ENCODE measurements at regions not wholly inside any gene's neighbourhood (a gene's known extent, or its start where the extent isn't known, plus 50 kb on each side); places are given as distances from the start of the nearest gene placed in this dataset.

DNA sequence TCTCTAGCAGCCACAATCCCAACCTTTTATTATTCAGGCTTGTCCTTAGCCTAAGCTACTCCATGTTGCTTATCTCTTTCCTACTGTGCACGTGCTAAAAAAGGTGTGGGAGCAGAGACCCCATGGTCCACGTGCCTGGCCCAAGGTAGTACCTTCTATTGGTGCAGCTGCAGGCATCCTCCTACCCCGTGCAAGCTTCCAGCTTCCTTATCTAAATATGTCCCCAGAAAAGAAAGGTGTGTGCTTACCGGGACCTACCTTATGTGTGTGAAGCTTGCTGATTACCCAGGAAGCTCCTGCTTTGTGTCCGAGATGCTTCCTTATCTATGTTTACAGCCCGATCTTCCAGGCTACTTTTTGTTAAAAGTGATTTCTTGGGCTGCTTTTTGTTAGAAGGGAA, 2382.4 kb downstream of the PCDH9 start:
- no peak for DNase-seq

GRCh38 chr13:64845110-64845509, 2385.0 kb downstream of the PCDH9 start:
- no peak for DNase-seq

GRCh38 chr13:64819081-64819480, 2411.1 kb downstream of the PCDH9 start:
- DNase-seq, result no peak

GRCh38 chr13:64817691-64818090, 2412.4 kb downstream of the PCDH9 start:
- no peak for DNase-seq

DNA sequence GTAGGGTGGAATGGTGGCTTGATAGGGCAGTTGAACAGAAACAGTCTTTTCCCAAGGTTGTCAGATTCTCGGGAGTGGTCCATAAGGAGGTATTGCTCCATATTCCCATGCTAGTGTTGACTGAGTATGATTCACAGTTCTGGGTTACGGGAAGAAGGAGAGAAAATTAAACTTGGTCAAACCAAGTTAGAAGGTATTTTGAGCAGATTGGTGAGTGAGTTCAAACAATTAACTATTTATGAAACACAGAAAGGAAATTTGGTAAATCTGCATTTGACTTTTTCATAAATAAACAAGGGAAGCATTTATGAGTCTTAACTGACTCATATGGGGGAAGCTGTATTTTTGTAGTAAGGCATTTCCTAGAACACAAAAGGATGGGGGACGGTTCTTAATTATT, 2419.4 kb downstream of the PCDH9 start:
- DNase-seq, result no peak

GRCh38 chr13:64808704-64809103, 2421.4 kb downstream of the PCDH9 start:
- DNase-seq, result no peak

- DNase-seq, result no peak
These were observed 2428.4 kb downstream of the PCDH9 start for GRCh38 chr13:64801768-64802167.

DNA sequence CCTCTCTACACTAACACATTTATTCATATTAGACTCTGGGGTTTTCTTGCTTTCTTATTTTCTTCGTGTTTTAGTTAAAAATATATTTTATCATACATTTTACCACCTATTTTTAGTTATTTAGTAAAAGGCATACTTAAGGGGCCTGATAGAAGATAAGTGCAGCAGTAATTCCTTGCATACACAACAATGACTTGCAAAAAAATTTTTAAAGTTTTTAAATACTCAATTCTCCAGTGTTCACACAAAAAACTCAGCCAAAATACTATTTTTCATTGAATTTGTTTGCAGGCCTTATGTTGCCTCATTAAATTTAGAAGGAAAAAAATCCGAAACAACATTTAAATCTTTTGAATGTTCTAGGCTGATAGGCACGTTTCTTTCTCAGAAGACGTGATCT, 2431.7 kb downstream of the PCDH9 start:
- no peak for DNase-seq

DNA sequence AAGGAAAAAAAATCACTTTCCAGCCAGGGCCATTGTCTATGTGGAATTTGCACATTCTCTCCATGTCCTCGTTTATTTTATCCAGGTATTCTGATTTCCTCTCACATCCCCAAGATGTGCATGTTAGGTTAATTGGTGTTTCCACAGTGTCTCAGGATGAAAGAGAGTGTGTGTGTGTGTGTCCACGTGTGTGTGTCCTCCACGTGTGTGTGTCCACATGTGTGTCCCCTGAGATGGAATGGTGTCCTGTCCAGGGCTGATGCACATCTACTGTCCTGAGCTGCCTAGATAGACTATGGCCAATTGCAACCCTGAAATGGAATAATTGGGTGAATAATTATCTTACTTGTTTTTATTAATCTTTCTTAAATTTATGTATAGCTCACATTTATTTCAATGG, 2436.5 kb downstream of the PCDH9 start:
- no peak for DNase-seq

GRCh38 chr13:64793131-64793530, 2437.0 kb downstream of the PCDH9 start:
- no peak for DNase-seq

GRCh38 chr13:64791373-64791772, 2438.8 kb downstream of the PCDH9 start:
- DNase-seq, result no peak

GRCh38 chr13:64782466-64782865, 2447.7 kb downstream of the PCDH9 start:
- DNase-seq, result no peak

DNA sequence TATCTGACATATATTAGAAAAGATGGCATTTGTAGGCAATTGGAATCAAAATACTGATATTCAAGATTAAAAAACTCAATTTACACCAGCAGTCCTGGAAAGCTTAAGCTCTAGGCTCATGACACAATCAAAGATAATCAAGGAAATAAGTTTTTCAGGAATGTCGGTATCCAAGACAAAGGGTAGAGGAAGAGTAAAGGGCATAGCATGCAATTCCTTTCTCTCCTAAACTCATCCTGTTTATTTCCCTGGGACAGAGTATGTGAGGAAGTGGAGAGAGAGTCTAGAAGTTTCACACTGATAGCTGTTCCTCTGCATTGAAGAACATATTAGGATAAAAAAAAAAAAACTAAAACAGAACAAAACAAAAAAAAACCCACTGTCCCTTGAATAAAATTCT, 2452.1 kb downstream of the PCDH9 start:
- no peak for DNase-seq

- DNase-seq, result no peak
These were observed 2455.2 kb downstream of the PCDH9 start for GRCh38 chr13:64774915-64775314.

GRCh38 chr13:64770743-64771142, 2459.4 kb downstream of the PCDH9 start:
- DNase-seq, result no peak

DNA sequence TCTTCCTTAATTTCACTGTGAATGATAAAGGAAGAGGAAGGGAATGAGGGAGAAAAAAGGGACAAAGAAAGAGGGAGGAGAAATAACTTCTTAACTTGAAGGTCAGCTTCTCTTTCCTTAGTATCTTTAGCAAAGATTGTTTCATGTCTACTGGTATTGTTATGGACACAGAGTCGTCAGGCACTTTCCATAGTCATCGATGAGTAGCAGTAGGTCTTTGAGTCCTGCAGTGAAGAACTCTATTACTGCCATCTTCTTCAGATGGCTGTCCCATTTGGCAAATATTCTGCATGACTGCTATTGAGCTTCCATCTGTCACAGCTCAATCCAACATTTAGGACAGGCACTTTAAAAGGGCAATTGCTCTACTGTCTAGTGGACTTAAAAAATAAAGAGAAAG, 2463.1 kb downstream of the PCDH9 start:
- DNase-seq, result no peak

DNA sequence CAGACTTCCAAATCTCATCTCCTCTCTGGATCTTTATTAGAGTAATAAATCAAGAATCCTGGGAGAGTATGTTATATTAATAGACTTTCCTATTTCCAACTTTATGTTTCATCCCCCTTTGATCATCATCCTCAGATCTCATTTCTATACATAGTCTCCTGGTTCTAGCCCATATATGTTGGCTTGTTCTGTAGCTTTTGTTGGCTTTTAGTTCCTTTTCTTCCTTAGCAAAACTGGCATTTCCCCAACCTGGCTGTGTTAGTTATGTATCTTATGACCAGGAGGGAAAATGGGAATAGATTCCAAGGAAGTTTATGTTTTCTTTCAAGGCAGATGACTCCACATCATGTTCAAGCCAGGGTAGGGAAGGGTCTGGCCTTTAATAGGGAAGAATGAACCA, 2464.5 kb downstream of the PCDH9 start:
- no peak for DNase-seq

- DNase-seq, result no peak
These were observed 2471.5 kb downstream of the PCDH9 start for GRCh38 chr13:64758521-64759244.

DNA sequence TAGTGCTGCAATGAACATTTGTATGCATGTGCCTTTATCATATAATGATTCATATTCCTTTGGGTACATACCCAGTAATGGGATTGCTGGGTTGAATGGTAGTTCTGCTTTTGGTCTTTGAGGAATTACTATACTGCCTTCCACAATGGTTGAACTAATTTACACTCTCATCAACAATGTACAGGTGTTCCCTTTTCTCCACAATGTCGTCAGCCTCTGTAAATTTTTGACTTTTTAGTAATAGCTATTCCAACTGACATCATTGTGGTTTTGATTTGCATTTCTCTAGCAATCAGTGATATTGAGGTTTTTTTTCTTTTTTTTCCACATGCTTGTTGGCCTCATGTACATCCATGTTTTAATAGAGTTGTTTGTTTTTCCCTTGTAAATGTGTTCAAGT, 2473.5 kb downstream of the PCDH9 start:
- DNase-seq, result no peak

DNA sequence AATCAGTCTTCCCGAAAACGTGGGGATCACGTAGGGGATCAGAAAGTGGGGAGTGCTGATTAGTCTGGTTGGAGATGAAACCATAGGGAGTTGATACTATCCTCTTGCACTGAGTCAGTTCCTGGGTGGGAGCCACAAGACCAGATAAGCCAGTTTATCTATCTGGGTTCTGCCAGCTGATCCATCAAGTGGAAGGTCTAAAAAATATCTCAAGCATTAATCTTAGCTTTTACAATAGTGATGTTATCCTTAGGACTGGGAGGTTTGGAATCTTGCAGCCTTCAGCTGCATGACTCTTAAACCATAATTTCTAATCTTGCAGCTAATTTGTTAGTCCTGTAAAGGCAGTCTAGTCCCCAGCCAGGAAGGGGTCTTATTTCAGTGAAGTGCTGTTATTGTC, 2474.2 kb downstream of the PCDH9 start:
- no peak for DNase-seq

DNA sequence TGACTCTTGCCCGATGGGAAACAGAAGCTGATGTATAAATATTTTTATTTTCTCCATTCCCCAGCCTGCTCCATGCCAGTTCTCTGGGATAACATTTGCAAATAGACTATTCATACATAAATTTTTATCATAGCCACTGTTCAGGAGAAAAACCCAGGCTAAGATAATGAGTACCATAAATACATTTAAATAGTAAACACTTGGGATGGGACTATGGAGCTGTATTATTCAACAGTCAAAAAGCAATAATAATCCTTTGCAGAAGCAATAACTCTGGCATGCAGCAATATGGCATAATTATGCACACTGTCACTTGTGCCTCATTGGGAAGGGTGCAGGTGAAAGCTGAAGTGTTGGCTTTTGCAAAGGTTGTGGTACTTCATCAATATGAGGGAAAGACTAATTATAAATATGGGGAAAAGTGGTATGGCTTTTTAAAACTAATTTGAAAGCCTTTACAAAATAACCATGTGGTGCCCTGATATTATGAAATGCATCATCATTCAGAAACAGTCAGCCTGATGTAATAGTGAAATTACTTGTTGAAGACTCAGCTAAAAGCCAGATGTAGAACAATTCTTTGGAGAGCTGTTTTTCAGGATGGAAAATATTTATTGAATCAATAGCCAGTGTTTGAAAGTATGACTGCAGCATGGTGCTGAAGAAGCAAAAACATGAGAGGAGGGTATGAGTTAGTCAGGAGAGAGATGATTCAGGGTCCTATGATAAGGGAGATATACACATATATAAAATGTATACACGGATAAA, 2476.7 kb downstream of the PCDH9 start:
- DNase-seq, result no peak

- DNase-seq, result no peak
These were observed 2480.8 kb downstream of the PCDH9 start for GRCh38 chr13:64749301-64749700.

GRCh38 chr13:64746845-64747244, 2483.3 kb downstream of the PCDH9 start:
- DNase-seq, result no peak

DNA sequence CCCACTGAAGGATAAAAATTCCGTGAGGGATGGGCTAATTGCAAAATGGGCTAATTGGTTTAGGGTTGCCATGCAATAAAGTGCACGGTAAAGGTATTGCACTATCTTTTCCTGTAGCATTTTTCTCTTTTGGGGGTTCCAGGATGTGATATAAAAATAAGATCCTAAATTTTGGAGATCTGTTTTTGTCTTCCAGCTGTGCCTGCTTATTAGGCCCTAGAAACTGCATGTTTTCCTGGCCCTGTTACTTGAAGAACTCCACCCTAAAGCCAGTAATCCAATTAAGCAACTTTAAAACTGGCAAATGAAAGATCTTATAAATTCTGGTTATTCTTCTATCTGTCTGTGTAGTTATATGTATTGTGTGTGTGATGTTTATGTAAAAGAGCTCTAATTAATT, 2489.6 kb downstream of the PCDH9 start:
- DNase-seq, result no peak

DNA sequence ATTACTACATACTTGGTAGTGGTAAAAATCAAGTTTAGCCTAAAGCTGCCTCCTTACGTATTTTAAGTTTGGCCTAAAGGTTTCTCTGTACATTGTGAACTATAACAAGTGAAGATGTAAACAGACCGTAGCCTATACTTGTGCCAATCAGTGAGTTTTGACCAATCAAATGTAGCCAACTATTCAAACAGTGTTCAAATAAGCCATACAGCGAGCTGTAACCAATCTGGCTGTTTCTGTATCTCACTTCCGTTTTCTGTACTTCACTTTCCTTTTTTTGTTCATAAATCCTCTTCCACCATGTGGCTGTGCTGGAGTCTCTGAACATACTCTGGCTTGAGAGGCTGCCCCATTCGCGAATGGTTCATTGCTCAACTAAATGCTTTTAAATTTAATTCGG, 2504.6 kb downstream of the PCDH9 start:
- DNase-seq, result no peak
